B cell (primary cell): ENCODE measurements at regions not wholly inside any gene's neighbourhood (a gene's known extent, or its start where the extent isn't known, plus 50 kb on each side); places are given as distances from the start of the nearest gene placed in this dataset.

Experiments used
- EZH2 ChIP-seq: IDR thresholded peaks from 2 replicates; pipeline ENCODE4 v1.6.1; 2012; ENCODE audit warnings: borderline replicate concordance, low read depth, mild to moderate bottlenecking, moderate library complexity, low read length; ENCODE audit not compliant: insufficient read depth, poor library complexity, severe bottlenecking
- TF ChIP-seq, protein P1 (sequence below): fragments of 200-600 bp; IDR thresholded peaks from one replicate; pipeline ENCODE4 v1.8.0; 2022; ENCODE audit warnings: antibody characterized with exemption, mild to moderate bottlenecking

DNA sequence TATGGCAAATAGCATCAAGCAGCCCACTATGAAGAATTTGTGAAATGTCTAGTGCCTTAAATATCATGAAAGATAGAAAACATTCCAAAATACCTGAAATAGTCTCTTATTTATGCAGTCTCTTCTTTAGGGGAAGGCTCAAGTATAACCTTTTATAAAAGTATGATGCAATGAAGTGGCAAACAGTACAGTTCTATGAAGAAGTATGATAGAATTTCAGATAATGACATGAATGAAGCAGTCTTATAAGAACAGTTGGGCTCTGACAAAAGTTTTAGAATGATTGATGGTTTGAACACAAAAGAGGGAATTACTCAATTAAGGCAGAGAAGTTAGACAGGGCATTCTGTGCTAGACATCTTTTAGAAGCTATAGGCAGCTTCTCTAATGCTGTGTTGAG lies 1791.8 kb upstream of the PIK3C3 start:
- TF ChIP-seq, protein P1, sequence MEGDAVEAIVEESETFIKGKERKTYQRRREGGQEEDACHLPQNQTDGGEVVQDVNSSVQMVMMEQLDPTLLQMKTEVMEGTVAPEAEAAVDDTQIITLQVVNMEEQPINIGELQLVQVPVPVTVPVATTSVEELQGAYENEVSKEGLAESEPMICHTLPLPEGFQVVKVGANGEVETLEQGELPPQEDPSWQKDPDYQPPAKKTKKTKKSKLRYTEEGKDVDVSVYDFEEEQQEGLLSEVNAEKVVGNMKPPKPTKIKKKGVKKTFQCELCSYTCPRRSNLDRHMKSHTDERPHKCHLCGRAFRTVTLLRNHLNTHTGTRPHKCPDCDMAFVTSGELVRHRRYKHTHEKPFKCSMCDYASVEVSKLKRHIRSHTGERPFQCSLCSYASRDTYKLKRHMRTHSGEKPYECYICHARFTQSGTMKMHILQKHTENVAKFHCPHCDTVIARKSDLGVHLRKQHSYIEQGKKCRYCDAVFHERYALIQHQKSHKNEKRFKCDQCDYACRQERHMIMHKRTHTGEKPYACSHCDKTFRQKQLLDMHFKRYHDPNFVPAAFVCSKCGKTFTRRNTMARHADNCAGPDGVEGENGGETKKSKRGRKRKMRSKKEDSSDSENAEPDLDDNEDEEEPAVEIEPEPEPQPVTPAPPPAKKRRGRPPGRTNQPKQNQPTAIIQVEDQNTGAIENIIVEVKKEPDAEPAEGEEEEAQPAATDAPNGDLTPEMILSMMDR, result no peak
- no peak for TF ChIP-seq EZH2
